H1 (cell line): ENCODE measurements at regions not wholly inside any gene's neighbourhood (a gene's known extent, or its start where the extent isn't known, plus 50 kb on each side); places are given as distances from the start of the nearest gene placed in this dataset.

Source experiments
- CTCF ChIA-PET: fragments of 300-600 bp; sonication (Branson Sonifier 250); formaldehyde crosslinking; loops from one replicate; lab custom pipeline; 2021; ENCODE audit not compliant: partially characterized antibody; lab: Charles Lee
- POLR2A ChIA-PET: fragments of 300-600 bp; sonication (Branson Sonifier 250); formaldehyde crosslinking; loops from one replicate; lab custom pipeline; 2021; ENCODE audit warnings: inconsistent platforms; ENCODE audit not compliant: partially characterized antibody; lab: Charles Lee
- DNase-seq, 2 experiments: peaks; one replicate each; pipeline versions ENCODE4 v3.0.0 to v3.0.0-alpha.2; 2010 to 2022; ENCODE audit warnings: low spot score in 2 of 2, low read depth in 1 of 2, mixed read lengths in 1 of 2
- FAIRE-seq: peaks from 2 replicates; lab custom pipeline; 2011; peaks lifted over from hg19 to GRCh38; lab: Jason Lieb, UNC
- H2AFZ ChIP-seq: 2 replicates; pipeline ENCODE4 v1.8.1; 2012; ENCODE audit warnings: low read length, inconsistent platforms
- H2AK5ac ChIP-seq: 2 replicates; pipeline ENCODE4 v1.6.1; 2013; ENCODE audit warnings: low read depth, low read length
- H2BK120ac ChIP-seq: replicated peaks from 2 replicates; pipeline ENCODE3; 2013; ENCODE audit warnings: low read depth, low read length, inconsistent platforms
- H2BK12ac ChIP-seq: 2 replicates; pipeline ENCODE4 v1.6.1; 2013; ENCODE audit warnings: low read depth, low read length
- H2BK15ac ChIP-seq: 2 replicates; pipeline ENCODE4 v1.6.1; 2013; ENCODE audit warnings: low read length
- H2BK20ac ChIP-seq: 2 replicates; pipeline ENCODE4 v1.6.1; 2013; ENCODE audit warnings: low read length
- H2BK5ac ChIP-seq: 2 replicates; pipeline ENCODE4 v1.6.1; 2013; ENCODE audit warnings: low read depth, low read length
- H3K14ac ChIP-seq: 2 replicates; pipeline ENCODE4 v1.6.1; 2013; ENCODE audit warnings: inconsistent platforms; ENCODE audit not compliant: insufficient read length
- H3K18ac ChIP-seq: 2 replicates; pipeline ENCODE4 v1.6.1; 2013; ENCODE audit warnings: low read length; ENCODE audit errors: extremely low read depth
- H3K23ac ChIP-seq: 2 replicates; pipeline ENCODE4 v1.6.1; 2013; ENCODE audit warnings: inconsistent platforms; ENCODE audit not compliant: insufficient read length
- H3K23me2 ChIP-seq: 2 replicates; pipeline ENCODE4 v1.6.1; 2013; ENCODE audit warnings: low read depth, low read length
- H3K27ac ChIP-seq: 2 replicates; pipeline ENCODE4 v1.6.1; 2011; ENCODE audit warnings: low read depth, low read length, inconsistent platforms
- H3K27me3 ChIP-seq, 4 experiments: replicated peaks in 1 of 4; 1 replicate in 1 of 4; 2 replicates in 3 of 4; pipeline versions ENCODE4 v1.6.1 to v1.8.1; 2011 to 2013; ENCODE audit warnings: low read length in 3 of 4, mild to moderate bottlenecking in 3 of 4, inconsistent platforms in 2 of 4, mixed read lengths in 2 of 4, moderate library complexity in 1 of 4; ENCODE audit not compliant: control insufficient read depth in 3 of 4, insufficient read depth in 3 of 4; ENCODE audit errors: extremely low read depth in 1 of 4
- H3K36me3 ChIP-seq, 4 experiments: 2 replicates each; pipeline versions ENCODE4 v1.6.1 to v1.8.1; 2011 to 2013; ENCODE audit warnings: mild to moderate bottlenecking in 4 of 4, low read length in 3 of 4, moderate library complexity in 2 of 4, control low read depth in 1 of 4, inconsistent platforms in 1 of 4; ENCODE audit not compliant: insufficient read depth in 4 of 4, control insufficient read depth in 2 of 4
- H3K4ac ChIP-seq: replicated peaks from 2 replicates; pipeline ENCODE3; 2013; ENCODE audit warnings: low read length, low read depth, mixed read lengths, inconsistent platforms; ENCODE audit not compliant: insufficient read length
- H3K4me1 ChIP-seq, 4 experiments: replicated peaks in 1 of 4; 1 replicate in 1 of 4; 2 replicates in 3 of 4; pipeline versions ENCODE4 v1.6.1 to v1.8.1; 2011 to 2013; ENCODE audit warnings: low read length in 3 of 4, inconsistent platforms in 2 of 4, mixed read lengths in 1 of 4; ENCODE audit not compliant: insufficient read depth in 4 of 4, control insufficient read depth in 3 of 4
- H3K4me2 ChIP-seq, 2 experiments: 2 replicates each; pipeline versions ENCODE4 v1.6.1 to v1.8.1; 2011 to 2013; ENCODE audit warnings: low read depth in 2 of 2, low read length in 2 of 2, control low read depth in 1 of 2, inconsistent platforms in 1 of 2, mild to moderate bottlenecking in 1 of 2; ENCODE audit not compliant: insufficient read depth in 1 of 2
- H3K4me3 ChIP-seq, 4 experiments: fragments of 200-600, 300-600 bp in 1 of 4; sonication (generic), shearing (Covaris generic), sonication (Bioruptor Twin) in 1 of 4; 2 replicates each; pipeline versions ENCODE4 v1.5.1 to v1.8.1; 2011 to 2016; ENCODE audit warnings: low read length in 4 of 4, low read depth in 3 of 4, control low read depth in 2 of 4, inconsistent platforms in 2 of 4, mild to moderate bottlenecking in 2 of 4, mixed read lengths in 1 of 4, moderate library complexity in 1 of 4; ENCODE audit not compliant: insufficient read depth in 2 of 4; ENCODE audit errors: extremely low read depth in 1 of 4
- H3K56ac ChIP-seq: replicated peaks from 2 replicates; pipeline ENCODE3; 2013; ENCODE audit warnings: low read depth, mild to moderate bottlenecking, mixed read lengths, low read length, inconsistent platforms; ENCODE audit not compliant: insufficient read length
- H3K79me1 ChIP-seq: 2 replicates; pipeline ENCODE4 v1.6.1; 2013; ENCODE audit warnings: low read depth, low read length, control low read depth
- H3K79me2 ChIP-seq, 2 experiments: 2 replicates each; pipeline versions ENCODE4 v1.6.1 to v1.8.1; 2012 to 2013; ENCODE audit warnings: low read length in 2 of 2, mild to moderate bottlenecking in 2 of 2, inconsistent platforms in 1 of 2; ENCODE audit not compliant: insufficient read depth in 2 of 2, control insufficient read depth in 1 of 2
- H3K9ac ChIP-seq, 4 experiments: replicated peaks in 1 of 4; 1 replicate in 1 of 4; 2 replicates in 3 of 4; pipeline versions ENCODE4 v1.6.1 to v1.8.1; 2011 to 2013; ENCODE audit warnings: low read depth in 3 of 4, low read length in 3 of 4, control low read depth in 2 of 4, mild to moderate bottlenecking in 2 of 4, moderate library complexity in 2 of 4, inconsistent platforms in 1 of 4; ENCODE audit errors: extremely low read depth in 1 of 4
- H3K9me3 ChIP-seq, 2 experiments: 2 replicates each; pipeline versions ENCODE4 v1.6.1 to v1.8.1; 2012 to 2013; ENCODE audit warnings: mild to moderate bottlenecking in 2 of 2, moderate library complexity in 2 of 2, control low read depth in 1 of 2, inconsistent platforms in 1 of 2, low read depth in 1 of 2, low read length in 1 of 2, mixed read lengths in 1 of 2; ENCODE audit not compliant: insufficient read depth in 2 of 2
- H4K20me1 ChIP-seq, 2 experiments: replicated peaks in 1 of 2; 2 replicates each; pipeline versions ENCODE3 to v1.8.1; 2011 to 2013; ENCODE audit warnings: inconsistent platforms in 2 of 2, low read length in 2 of 2, mild to moderate bottlenecking in 1 of 2; ENCODE audit not compliant: insufficient read depth in 2 of 2, control insufficient read depth in 1 of 2
- H4K5ac ChIP-seq: 2 replicates; pipeline ENCODE4 v1.6.1; 2013; ENCODE audit warnings: low read length, low read depth, mixed read lengths, inconsistent platforms; ENCODE audit not compliant: insufficient read length
- H4K8ac ChIP-seq: 2 replicates; pipeline ENCODE4 v1.8.0; 2013; ENCODE audit warnings: mild to moderate bottlenecking, moderate library complexity, low read length, inconsistent platforms; ENCODE audit not compliant: insufficient read depth; ENCODE audit errors: extremely low read depth
- H4K91ac ChIP-seq: replicated peaks from 2 replicates; pipeline ENCODE3; 2013; ENCODE audit warnings: low read length, mixed read lengths, inconsistent platforms; ENCODE audit not compliant: insufficient read length
- CBX5 ChIP-seq: fragments of 300-800, 300-1000 bp; sonication (generic); IDR thresholded peaks from 2 replicates; pipeline ENCODE4 v1.7.1; 2016; ENCODE audit warnings: antibody characterized with exemption, low read length, low read depth
- CBX8 ChIP-seq: fragments of 300-800, 300-1000 bp; sonication (generic); IDR thresholded peaks from 2 replicates; pipeline ENCODE4 v1.7.1; 2016; ENCODE audit warnings: low read depth, low read length, borderline replicate concordance
- HDAC6 ChIP-seq: IDR thresholded peaks from one replicate; pipeline ENCODE4 v1.7.1; 2012; ENCODE audit warnings: low read depth, mild to moderate bottlenecking, inconsistent platforms, low read length, moderate library complexity
- KDM5A ChIP-seq: fragments of 200-600 bp; IDR thresholded peaks from 2 replicates; pipeline ENCODE4 v1.7.1; 2012; ENCODE audit warnings: mild to moderate bottlenecking, low read length, inconsistent platforms, mixed read lengths
- NANOG ChIP-seq: IDR thresholded peaks from 2 replicates; pipeline ENCODE4 v1.6.1; 2011; ENCODE audit warnings: low read length, low read depth, mild to moderate bottlenecking, inconsistent platforms; ENCODE audit not compliant: insufficient read depth, poor library complexity, severe bottlenecking
- RAD21 ChIP-seq, 2 experiments: IDR thresholded peaks in 1 of 2; conservative IDR thresholded peaks in 1 of 2; 2 replicates each; pipeline ENCODE4 v1.6.1; 2011; ENCODE audit warnings: low read depth in 2 of 2, low read length in 2 of 2, improper control_type of control experiment in 1 of 2, inconsistent platforms in 1 of 2, mild to moderate bottlenecking in 1 of 2, moderate library complexity in 1 of 2
- TAF7 ChIP-seq: optimal IDR thresholded peaks from 2 replicates; pipeline ENCODE3; 2011; ENCODE audit warnings: low read depth, mild to moderate bottlenecking, inconsistent platforms, low read length, moderate library complexity, borderline replicate concordance
- TEAD4 ChIP-seq: IDR thresholded peaks from 2 replicates; pipeline ENCODE4 v1.6.1; 2012; ENCODE audit warnings: low read depth, low read length, inconsistent platforms, mixed read lengths
- TF ChIP-seq, protein P1 (sequence below), 3 experiments: IDR thresholded peaks; 1 replicate in 2 of 3; 2 replicates in 1 of 3; pipeline versions ENCODE4 v1.5.1 to v1.6.1; 2011; ENCODE audit warnings: low read length in 3 of 3, mild to moderate bottlenecking in 3 of 3, inconsistent platforms in 2 of 3, low read depth in 1 of 3, moderate library complexity in 1 of 3; ENCODE audit not compliant: insufficient read depth in 1 of 3; ENCODE audit errors: control extremely low read depth in 1 of 3
- TF ChIP-seq, protein P2 (sequence below): IDR thresholded peaks from 2 replicates; pipeline ENCODE4 v1.6.1; 2011; ENCODE audit warnings: low read depth, mild to moderate bottlenecking, low read length; ENCODE audit not compliant: insufficient read depth

DNA sequence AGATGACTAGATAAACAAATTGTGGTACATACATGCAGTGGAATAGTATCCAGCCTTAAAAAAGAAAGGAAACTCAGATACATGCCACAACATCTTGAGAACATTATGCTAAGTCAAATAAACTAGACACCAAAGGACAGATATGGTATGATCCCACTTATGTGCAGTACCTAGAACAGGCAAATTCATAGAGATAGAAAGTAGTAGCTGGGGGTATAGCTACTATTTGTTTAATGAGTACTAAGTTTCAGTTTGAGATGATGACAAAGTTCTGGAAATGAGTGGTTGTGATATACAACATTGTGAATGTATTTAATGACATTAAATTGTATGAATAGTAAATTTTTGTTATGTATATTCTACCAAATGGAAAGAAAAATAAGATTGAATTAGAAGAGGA, 477.2 kb upstream of the CFAP20DC start:
- no peak for FAIRE-seq
- Histone ChIP-seq H3K4me3 (no peak overlapping the region), H3K4me2 (no peak overlapping the region), H4K20me1 (no peaks in the 10 kb centered on the region), H3K4me1 (no peaks in the 10 kb centered on the region), H3K36me3 (no peaks in the 10 kb centered on the region), H3K14ac (no peak overlapping the region), H4K91ac (no peak overlapping the region), H3K23me2 (no peaks in the 10 kb centered on the region), H3K18ac (no peak overlapping the region), H3K79me2 (no peaks in the 10 kb centered on the region), H2AFZ (no peak overlapping the region), H3K4ac (no peak overlapping the region), H3K9ac (no peak overlapping the region), H3K23ac (no peak overlapping the region), H4K5ac (no peak overlapping the region), H3K79me1 (no peaks in the 10 kb centered on the region), H2BK120ac (no peak overlapping the region), H3K9me3 (no peaks in the 10 kb centered on the region), H2BK5ac (no peak overlapping the region), H3K27ac (no peak overlapping the region), H2BK12ac (no peak overlapping the region), H3K56ac (no peak overlapping the region), H2BK20ac (no peak overlapping the region), H2AK5ac (no peak overlapping the region), H2BK15ac (no peak overlapping the region), H4K8ac (no peak overlapping the region), H3K27me3 (no peaks in the 10 kb centered on the region; a peak in 1 of 7 replicates)
- DNase-seq, result no peak
- POLR2A ChIA-PET, result no interaction called here
- CTCF ChIA-PET, result interaction anchor here (1.6 kb wide), 1 partner anchor 10 kb away, joined by 4 read pairs; no protein-coding TSS in a partner anchor
- TF ChIP-seq RAD21 (IDR thresholded peaks at IDR 0.05 in 1 of 2, conservative IDR thresholded peaks at IDR 0.05 in 1 of 2; ENCODE audit: low read depth in 2 of 2, low read length in 2 of 2) (no peak), TEAD4 (no peak), KDM5A (no peak), TAF7 (no peak), HDAC6 (no peak), CBX8 (no peak), NANOG (no peak), CBX5 (no peak)
- TF ChIP-seq, protein P1, sequence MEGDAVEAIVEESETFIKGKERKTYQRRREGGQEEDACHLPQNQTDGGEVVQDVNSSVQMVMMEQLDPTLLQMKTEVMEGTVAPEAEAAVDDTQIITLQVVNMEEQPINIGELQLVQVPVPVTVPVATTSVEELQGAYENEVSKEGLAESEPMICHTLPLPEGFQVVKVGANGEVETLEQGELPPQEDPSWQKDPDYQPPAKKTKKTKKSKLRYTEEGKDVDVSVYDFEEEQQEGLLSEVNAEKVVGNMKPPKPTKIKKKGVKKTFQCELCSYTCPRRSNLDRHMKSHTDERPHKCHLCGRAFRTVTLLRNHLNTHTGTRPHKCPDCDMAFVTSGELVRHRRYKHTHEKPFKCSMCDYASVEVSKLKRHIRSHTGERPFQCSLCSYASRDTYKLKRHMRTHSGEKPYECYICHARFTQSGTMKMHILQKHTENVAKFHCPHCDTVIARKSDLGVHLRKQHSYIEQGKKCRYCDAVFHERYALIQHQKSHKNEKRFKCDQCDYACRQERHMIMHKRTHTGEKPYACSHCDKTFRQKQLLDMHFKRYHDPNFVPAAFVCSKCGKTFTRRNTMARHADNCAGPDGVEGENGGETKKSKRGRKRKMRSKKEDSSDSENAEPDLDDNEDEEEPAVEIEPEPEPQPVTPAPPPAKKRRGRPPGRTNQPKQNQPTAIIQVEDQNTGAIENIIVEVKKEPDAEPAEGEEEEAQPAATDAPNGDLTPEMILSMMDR (IDR thresholded peaks at IDR 0.05; ENCODE audit: control extremely low read depth in 1 of 3, insufficient read depth in 1 of 3, low read depth in 1 of 3, low read length in 3 of 3), result no peak
- TF ChIP-seq, protein P2, sequence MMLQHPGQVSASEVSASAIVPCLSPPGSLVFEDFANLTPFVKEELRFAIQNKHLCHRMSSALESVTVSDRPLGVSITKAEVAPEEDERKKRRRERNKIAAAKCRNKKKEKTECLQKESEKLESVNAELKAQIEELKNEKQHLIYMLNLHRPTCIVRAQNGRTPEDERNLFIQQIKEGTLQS, result no peak
